Karpas-422 (cell line): ENCODE measurements at regions not wholly inside any gene's neighbourhood (a gene's known extent, or its start where the extent isn't known, plus 50 kb on each side); places are given as distances from the start of the nearest gene placed in this dataset.
"Not testable (repeated sequence)": the region's sequence is repeated elsewhere in the genome, so short reads cannot be mapped to it uniquely, and the experiment has no call there.

Source experiments
- DNase-seq: peaks from one replicate; pipeline ENCODE4 v3.0.0-alpha.2; 2015
- H2AFZ ChIP-seq: fragments of 200-600 bp; sonication (generic); 2 replicates; pipeline ENCODE4 v1.6.1; 2014; ENCODE audit warnings: antibody characterized with exemption, low read length, mixed read lengths
- H3K27ac ChIP-seq: fragments of 200-600 bp; sonication (generic); 2 replicates; pipeline ENCODE4 v1.5.1; 2014; ENCODE audit warnings: mild to moderate bottlenecking, low read length, moderate library complexity
- H3K27me3 ChIP-seq: fragments of 200-600 bp; sonication (generic); 2 replicates; pipeline ENCODE4 v1.6.1; 2014; ENCODE audit warnings: low read length, mixed read lengths
- H3K36me3 ChIP-seq: fragments of 200-600 bp; sonication (generic); 2 replicates; pipeline ENCODE4 v1.6.1; 2014; ENCODE audit warnings: low read length, mixed read lengths; ENCODE audit not compliant: insufficient read depth
- H3K4me1 ChIP-seq: fragments of 200-600 bp; sonication (generic); 2 replicates; pipeline ENCODE4 v1.6.1; 2014; ENCODE audit warnings: mild to moderate bottlenecking, low read length, mixed read lengths
- H3K4me2 ChIP-seq: fragments of 200-600 bp; sonication (generic); 2 replicates; pipeline ENCODE4 v1.6.1; 2014; ENCODE audit warnings: low read length, low read depth, mild to moderate bottlenecking; ENCODE audit not compliant: poor library complexity, severe bottlenecking
- H3K4me3 ChIP-seq: fragments of 200-600 bp; sonication (generic); 2 replicates; pipeline ENCODE4 v1.5.1; 2014; ENCODE audit warnings: mild to moderate bottlenecking, antibody characterized with exemption, low read length, mixed read lengths
- H3K79me2 ChIP-seq: fragments of 200-600 bp; sonication (generic); 2 replicates; pipeline ENCODE4 v1.6.1; 2014; ENCODE audit warnings: mild to moderate bottlenecking, low read length, mixed read lengths
- H3K9ac ChIP-seq: fragments of 200-600 bp; sonication (generic); 2 replicates; pipeline ENCODE4 v1.6.0; 2014; ENCODE audit warnings: low read length
- H3K9me2 ChIP-seq: fragments of 200-600 bp; sonication (generic), shearing (Covaris generic); replicated peaks from 2 replicates; pipeline ENCODE4 v1.6.0; 2014; ENCODE audit warnings: mild to moderate bottlenecking, low read length, moderate library complexity; ENCODE audit not compliant: insufficient read depth
- H3K9me3 ChIP-seq: fragments of 300-700, 200-600 bp; sonication (generic); 2 replicates; pipeline ENCODE4 v1.6.1; 2014; ENCODE audit warnings: low read length, mixed read lengths
- H4K20me1 ChIP-seq: fragments of 200-600 bp; sonication (generic); 2 replicates; pipeline ENCODE4 v1.6.1; 2014; ENCODE audit warnings: mild to moderate bottlenecking, antibody characterized with exemption, low read length, low read depth; ENCODE audit not compliant: insufficient read depth

DNA sequence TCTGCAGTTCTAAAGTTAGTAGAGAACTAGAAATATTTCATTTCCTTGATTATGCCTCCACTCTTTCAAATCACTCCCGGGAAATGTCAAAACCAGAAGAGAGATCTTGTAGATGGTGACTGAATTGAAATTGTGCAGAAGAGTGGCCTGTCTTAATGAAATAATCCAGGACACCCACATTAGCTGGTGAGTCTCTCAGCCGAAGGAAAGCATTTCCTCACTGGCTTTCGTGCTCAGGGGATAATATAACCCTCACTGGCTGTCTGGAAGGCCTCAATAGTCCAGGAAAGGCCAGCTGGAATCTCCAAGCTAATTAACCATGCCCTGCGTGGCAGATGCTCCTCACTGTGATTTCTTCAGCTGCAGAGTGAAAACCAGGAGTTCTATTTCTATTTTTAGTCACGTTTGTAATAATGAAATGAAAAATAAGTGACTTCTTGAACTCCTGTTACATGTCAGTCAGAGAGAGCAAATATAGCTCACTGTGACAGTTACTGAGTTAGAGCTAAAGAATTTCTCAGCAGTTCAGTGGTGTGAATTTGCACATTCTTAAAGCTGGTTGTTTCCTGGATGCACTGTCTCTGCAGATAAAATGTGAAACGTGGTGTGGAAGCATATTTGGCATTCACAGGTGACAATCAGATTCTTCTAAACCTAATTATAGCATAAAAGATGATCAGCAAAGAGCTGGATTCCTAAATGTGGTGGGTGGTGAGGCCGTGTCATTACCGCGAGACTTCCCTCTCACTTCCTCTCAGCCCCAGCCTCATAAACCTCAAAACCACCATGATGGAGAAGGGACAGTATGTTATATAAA, 211.7 kb downstream of the LMBRD1 start:
- Histone ChIP-seq H3K9me3 (no peaks in the 10 kb centered on the region), H4K20me1 (no peaks in the 10 kb centered on the region), H3K4me2 (no peak overlapping the region), H3K27ac (no peak overlapping the region), H3K36me3 (no peaks in the 10 kb centered on the region), H3K9me2 (no peaks in the 10 kb centered on the region), H3K4me1 (no peaks in the 10 kb centered on the region), H3K27me3 (no peaks in the 10 kb centered on the region), H3K9ac (no peak overlapping the region), H2AFZ (no peak overlapping the region), H3K79me2 (no peaks in the 10 kb centered on the region), H3K4me3 (no peak overlapping the region)
- no peak for DNase-seq

- H2AFZ ChIP-seq = no peak overlapping the region
- no peak for DNase-seq
- H3K4me3 ChIP-seq = no peak overlapping the region
- no peak overlapping the region for H3K4me2 ChIP-seq
- H3K36me3 ChIP-seq = no peaks in the 10 kb centered on the region
- H4K20me1 ChIP-seq = no peaks in the 10 kb centered on the region
- no peaks in the 10 kb centered on the region for H3K27me3 ChIP-seq
- H3K9me2 ChIP-seq = no peaks in the 10 kb centered on the region
- H3K9ac ChIP-seq = no peak overlapping the region
- no peaks in the 10 kb centered on the region for H3K9me3 ChIP-seq
- no peaks in the 10 kb centered on the region for H3K79me2 ChIP-seq
- H3K4me1 ChIP-seq = no peaks in the 10 kb centered on the region
- H3K27ac ChIP-seq = no peak overlapping the region
Observed at GRCh38 chr6:69584536-69584912, 212.3 kb downstream of the LMBRD1 start.

GRCh38 chr6:69581581-69581980, 215.2 kb downstream of the LMBRD1 start:
- H3K36me3 ChIP-seq = no peaks in the 10 kb centered on the region
- H3K27ac ChIP-seq = no peak overlapping the region
- H3K9me2 ChIP-seq = no peaks in the 10 kb centered on the region
- no peaks in the 10 kb centered on the region for H3K79me2 ChIP-seq
- H3K4me2 ChIP-seq = no peak overlapping the region
- H3K9me3 ChIP-seq = no peaks in the 10 kb centered on the region
- no peak for DNase-seq
- H3K27me3 ChIP-seq = no peaks in the 10 kb centered on the region
- H2AFZ ChIP-seq = no peak overlapping the region
- H4K20me1 ChIP-seq = no peaks in the 10 kb centered on the region
- H3K4me1 ChIP-seq = no peaks in the 10 kb centered on the region
- H3K9ac ChIP-seq = no peak overlapping the region
- H3K4me3 ChIP-seq = no peak overlapping the region

GRCh38 chr6:69580706-69581105, 216.1 kb downstream of the LMBRD1 start:
- no peak overlapping the region for H3K27ac ChIP-seq
- no peaks in the 10 kb centered on the region for H3K9me2 ChIP-seq
- no peak overlapping the region for H3K4me2 ChIP-seq
- H3K36me3 ChIP-seq = no peaks in the 10 kb centered on the region
- H4K20me1 ChIP-seq = no peaks in the 10 kb centered on the region
- DNase-seq = no peak
- no peak overlapping the region for H2AFZ ChIP-seq
- H3K9ac ChIP-seq = no peak overlapping the region
- no peaks in the 10 kb centered on the region for H3K4me1 ChIP-seq
- H3K9me3 ChIP-seq = no peaks in the 10 kb centered on the region
- H3K27me3 ChIP-seq = no peaks in the 10 kb centered on the region
- H3K79me2 ChIP-seq = no peaks in the 10 kb centered on the region
- no peak overlapping the region for H3K4me3 ChIP-seq

DNA sequence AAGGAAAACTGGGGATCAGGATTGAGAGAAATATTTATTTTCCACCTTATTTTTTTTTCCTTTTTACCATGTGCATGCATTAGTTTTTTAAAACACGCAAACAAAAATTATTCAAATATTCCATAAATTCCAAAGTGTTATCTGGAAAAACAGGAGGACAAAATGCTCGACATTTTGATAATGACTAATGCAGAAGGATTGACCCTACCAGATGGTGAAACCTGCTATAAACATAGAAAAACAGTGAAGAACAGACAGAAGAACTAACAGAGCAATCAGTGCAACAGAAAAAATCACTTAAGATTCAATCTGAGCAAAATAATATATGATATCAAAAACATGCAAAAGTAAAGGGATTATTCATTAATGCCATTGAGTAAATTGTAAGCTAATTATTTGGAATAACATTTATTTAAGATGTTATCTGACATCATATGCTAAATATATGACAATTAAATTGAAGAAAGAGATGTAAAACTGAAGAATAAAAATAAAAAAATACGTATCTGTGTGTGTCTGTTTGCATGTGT, 218.4 kb downstream of the LMBRD1 start:
- no peaks in the 10 kb centered on the region for H3K9me3 ChIP-seq
- no peak overlapping the region for H3K4me2 ChIP-seq
- H3K4me1 ChIP-seq = no peaks in the 10 kb centered on the region
- H2AFZ ChIP-seq = no peak overlapping the region
- no peaks in the 10 kb centered on the region for H3K9me2 ChIP-seq
- H3K36me3 ChIP-seq = no peaks in the 10 kb centered on the region
- H3K9ac ChIP-seq = no peak overlapping the region
- DNase-seq = no peak
- H4K20me1 ChIP-seq = no peaks in the 10 kb centered on the region
- H3K27ac ChIP-seq = no peak overlapping the region
- H3K79me2 ChIP-seq = no peaks in the 10 kb centered on the region
- H3K4me3 ChIP-seq = no peak overlapping the region
- no peaks in the 10 kb centered on the region for H3K27me3 ChIP-seq

GRCh38 chr6:69571234-69571633, 225.6 kb downstream of the LMBRD1 start:
- Histone ChIP-seq H3K9me2 (no peaks in the 10 kb centered on the region), H3K79me2 (no peaks in the 10 kb centered on the region), H3K27ac (no peak overlapping the region), H3K36me3 (no peaks in the 10 kb centered on the region), H3K9me3 (no peaks in the 10 kb centered on the region; the same call in 1 of the 2 replicates), H3K9ac (no peak overlapping the region), H3K4me1 (no peaks in the 10 kb centered on the region), H3K4me3 (no peak overlapping the region), H3K4me2 (no peak overlapping the region), H3K27me3 (no peaks in the 10 kb centered on the region), H4K20me1 (no peaks in the 10 kb centered on the region), H2AFZ (no peak overlapping the region)
- DNase-seq = no peak

DNA sequence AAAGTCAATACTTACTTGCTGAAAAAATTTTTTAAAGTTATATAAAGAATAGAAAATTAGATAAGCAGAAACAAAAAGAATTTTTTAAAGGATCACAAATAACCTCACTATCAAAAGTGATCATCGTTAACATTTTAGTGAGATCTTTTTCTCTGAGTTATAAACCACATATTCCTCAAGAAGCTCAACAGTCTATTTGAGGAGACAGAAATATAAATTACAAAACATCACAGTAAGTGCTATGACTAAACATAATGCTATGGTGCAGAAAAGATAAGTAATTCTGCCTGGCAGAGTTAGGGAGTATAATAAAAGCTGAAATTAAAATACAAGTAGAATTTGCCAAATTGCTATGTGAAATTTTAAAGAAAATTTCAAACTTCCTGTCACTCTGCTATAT, 226.7 kb downstream of the LMBRD1 start:
- no peaks in the 10 kb centered on the region for H3K79me2 ChIP-seq
- H3K9me2 ChIP-seq = no peaks in the 10 kb centered on the region
- no peak overlapping the region for H3K4me2 ChIP-seq
- H3K36me3 ChIP-seq = no peaks in the 10 kb centered on the region
- no peak overlapping the region for H3K27ac ChIP-seq
- no peaks in the 10 kb centered on the region for H3K4me1 ChIP-seq
- no peak for DNase-seq
- no peaks in the 10 kb centered on the region; the same call in 1 of the 2 replicates for H3K9me3 ChIP-seq
- no peak overlapping the region for H3K4me3 ChIP-seq
- no peaks in the 10 kb centered on the region for H4K20me1 ChIP-seq
- no peak overlapping the region for H3K9ac ChIP-seq
- no peak overlapping the region for H2AFZ ChIP-seq
- no peaks in the 10 kb centered on the region for H3K27me3 ChIP-seq

GRCh38 chr6:69560597-69560996, 236.2 kb downstream of the LMBRD1 start:
- H3K9me2 ChIP-seq, H3K79me2 ChIP-seq, H3K27me3 ChIP-seq, H3K36me3 ChIP-seq, DNase-seq, H4K20me1 ChIP-seq, H3K4me1 ChIP-seq, H3K27ac ChIP-seq, H3K9ac ChIP-seq, H3K9me3 ChIP-seq, H2AFZ ChIP-seq, H3K4me2 ChIP-seq, H3K4me3 ChIP-seq: not testable (repeated sequence)
